ENCODE measurements at regions not wholly inside any gene's neighbourhood (a gene's known extent, or its start where the extent isn't known, plus 50 kb on each side); places are given as distances from the start of the nearest gene placed in this dataset.
"Not testable (repeated sequence)": the region's sequence is repeated elsewhere in the genome, so short reads cannot be mapped to it uniquely, and the experiment has no call there.

DNA sequence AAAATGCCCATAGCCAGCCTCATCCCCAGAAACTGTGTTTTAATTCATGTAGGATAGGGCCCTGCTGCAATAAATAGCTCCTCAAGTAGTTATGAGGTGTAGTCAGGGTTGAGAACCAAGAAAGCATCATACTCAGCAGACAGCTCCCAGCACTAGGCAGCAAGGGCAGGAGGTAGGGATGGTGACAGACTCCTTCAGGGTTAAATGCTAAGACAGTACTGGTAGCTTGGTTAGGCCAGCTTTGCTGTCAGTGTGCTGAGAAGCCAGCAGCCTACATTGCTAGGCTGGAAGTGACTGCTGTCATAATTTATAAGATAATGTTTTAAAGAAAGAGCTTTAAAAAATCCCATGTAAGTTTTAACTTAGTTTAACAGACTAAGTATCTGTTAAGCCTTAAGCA is 113.9 kb upstream of the IMMP2L start:
- no peak for DNase-seq

DNA sequence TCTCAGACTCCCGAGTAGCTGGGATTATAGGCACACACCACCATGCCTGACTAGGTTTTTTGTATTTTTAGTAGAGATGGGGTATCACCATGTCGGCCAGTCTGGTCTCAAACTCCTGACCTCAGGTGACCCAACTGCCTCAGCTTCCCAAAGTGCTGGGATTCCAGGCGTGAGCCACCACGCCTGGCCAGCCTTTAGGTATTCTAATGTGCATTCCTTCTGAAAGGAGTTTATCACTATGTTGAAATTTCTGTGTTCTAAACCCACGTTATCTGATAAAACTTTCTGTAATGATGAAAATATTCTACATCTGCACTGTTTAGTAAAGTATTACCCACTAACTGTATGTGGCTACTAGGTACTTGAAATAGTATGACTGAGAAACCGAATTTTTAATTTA is 110.6 kb upstream of the IMMP2L start:
- DNase-seq: no peak

DNA sequence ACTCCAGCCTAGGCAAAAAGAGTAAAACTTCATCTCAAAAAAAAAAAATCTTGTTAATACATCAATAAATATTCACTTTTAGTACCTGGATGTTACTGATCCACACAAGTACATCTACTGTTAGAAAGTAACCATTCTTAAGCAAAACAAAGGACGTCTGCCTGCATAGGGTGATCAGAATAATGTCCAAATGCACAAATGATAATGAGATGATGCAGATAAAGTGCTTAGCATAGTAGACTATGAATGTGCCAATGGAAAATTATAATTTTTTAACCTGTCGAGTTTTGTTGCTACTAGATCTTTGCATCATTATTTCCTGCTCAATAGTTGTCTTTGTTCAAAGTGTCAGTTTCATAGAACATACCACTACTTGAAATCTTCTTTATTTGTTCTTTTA is 109.6 kb upstream of the IMMP2L start:
- no peak for DNase-seq

DNA sequence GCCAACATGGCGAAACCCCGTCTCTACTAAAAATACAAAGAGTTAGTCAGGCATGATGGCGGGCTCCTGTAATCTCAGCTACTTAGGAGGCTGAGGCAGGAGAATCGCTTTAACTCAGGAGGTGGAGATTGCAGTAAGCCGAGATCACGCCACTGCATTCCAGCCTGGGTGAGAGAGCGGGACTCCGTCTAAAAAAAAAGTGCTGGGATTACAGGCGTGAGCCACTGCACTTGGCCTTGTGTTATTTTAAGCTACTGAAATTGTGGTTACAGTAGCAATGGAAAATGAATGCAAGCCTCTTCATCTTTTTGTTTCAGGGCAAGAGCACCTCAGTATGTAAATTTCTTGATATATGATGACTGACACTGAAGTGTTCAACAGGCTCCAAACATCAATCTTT is 106.4 kb upstream of the IMMP2L start:
- no peak for DNase-seq

DNA sequence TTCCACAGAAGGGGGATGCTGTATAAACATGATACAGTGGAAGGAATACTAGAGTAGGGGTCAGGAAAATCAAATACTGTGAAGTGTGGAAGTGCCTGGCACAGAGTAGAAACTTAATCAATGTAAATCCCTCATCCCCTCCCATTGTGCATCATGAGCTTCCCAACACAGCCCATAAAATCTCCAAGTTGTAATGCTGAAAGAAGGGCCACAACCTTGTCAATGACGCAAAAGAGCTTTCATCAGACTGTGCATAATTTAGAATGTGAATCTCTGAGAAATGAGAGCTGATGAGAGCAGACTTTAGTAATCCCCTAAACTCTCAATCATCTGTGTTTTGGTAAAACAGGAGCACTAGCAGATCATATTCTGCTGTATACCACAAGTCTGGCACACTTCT is 105.2 kb upstream of the IMMP2L start:
- no peak for DNase-seq

DNA sequence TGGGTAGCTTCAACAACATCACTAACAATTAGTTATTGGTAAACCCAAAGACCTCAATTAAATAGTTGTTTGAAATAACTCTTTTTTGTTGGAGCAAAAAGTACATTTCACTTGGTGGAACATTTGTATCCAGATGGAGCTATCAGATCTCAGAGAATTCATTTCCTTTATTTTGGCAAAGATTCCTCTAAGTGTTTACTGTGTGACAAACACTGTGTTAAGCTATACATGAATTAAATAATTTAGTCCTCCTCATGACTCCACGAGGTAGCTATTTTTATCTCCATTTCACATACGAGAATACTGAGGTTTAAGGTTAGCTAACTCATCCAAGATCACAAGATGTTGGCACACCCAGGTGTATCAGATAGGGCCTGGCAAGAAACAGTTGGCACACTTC is 104.0 kb upstream of the IMMP2L start:
- DNase-seq: no peak

DNA sequence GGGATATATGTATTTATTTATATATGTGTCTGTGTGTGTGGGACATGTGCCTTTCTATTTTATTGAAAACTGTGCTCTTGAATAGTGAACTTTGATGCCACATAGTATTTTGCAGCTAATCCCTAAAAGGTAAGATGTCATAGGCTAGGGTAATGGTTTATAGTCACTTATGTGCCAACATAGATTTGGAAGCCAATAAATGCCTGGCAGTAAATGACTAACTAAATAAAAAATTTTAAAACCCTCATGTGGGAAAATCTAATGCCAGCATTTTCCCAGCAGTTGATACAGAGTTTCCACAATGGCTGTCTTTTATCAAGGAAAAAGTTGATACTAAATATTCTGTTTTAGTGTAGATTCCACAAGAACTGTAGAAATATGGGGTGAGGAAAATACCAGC is 101.5 kb upstream of the IMMP2L start:
- no peak for DNase-seq

DNA sequence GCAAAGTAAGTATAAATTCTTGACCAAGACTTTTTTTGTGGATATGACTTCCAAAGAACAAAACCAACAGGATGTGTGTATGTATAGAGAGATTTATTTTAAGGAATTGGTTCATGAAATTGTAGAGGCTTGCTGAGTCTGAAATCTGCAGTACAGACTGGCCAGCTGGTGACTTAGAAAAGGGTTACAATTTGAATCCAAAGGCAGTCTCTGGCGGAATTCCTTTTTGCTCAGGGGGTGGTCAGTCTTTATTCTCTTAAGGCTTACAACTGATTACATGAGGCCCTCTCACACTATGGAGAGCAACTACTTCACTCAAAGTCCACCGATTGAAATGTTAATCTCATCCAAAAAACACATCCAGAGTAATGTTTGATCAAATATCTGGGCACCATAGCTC is 100.1 kb upstream of the IMMP2L start:
- DNase-seq: no peak

DNA sequence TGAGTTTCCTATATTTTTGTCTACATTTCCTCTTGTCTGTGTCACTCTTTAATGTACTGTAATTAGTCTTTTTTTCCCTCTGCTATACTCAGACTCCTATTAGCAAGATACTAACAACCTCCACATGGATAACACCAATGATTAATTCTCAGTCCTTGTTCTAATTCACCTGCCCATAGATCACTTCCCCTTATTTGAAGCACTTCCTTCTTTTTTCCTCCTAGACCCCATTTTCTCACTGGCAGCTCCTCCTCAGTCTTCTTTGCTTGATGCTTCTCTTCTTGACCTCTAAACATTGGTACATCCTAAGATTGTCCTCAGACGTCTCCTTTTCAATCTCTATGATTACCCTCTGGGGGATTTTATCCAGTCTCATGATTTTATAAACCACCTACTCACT is 98.2 kb upstream of the IMMP2L start:
- no peak for DNase-seq

DNA sequence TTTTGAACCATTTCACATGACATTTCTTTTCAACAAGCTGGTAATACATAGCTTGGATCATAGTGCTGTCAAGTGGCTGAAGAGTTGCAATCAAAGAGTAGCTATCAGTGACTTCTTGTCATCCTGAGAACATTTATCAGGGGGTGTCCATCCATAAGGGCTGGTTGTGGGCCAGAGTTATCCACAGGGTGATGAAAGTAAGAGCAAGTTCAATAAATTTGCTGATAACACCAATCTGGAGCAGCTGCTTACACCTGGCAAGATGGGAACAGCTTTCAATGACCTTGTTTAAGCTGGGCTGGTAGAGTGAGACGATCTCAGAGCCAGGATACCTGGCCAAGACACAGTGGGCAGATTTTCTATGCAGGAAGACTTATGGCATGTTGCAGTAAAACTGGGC is 96.3 kb upstream of the IMMP2L start:
- DNase-seq: no peak

DNA sequence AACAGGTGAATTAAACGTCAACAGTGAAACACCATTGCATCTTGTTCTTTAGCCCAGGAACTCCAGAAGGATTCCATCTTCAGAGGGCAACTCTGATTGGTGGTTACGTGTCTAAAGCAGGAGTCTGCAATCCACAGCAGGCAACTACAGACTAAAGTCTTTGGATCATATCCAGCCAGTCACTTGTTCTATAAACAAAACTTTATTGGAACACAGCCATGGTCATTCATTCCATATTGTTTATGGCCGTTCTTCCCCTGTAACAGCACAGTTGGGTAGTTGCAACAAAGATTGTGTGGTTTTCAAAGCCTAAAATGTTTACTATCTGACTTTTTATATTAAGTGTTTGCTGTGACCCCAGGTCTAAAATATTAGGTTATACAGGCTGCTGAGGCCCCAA is 94.7 kb upstream of the IMMP2L start:
- peak; percentile 16 to 23 for DNase-seq

DNA sequence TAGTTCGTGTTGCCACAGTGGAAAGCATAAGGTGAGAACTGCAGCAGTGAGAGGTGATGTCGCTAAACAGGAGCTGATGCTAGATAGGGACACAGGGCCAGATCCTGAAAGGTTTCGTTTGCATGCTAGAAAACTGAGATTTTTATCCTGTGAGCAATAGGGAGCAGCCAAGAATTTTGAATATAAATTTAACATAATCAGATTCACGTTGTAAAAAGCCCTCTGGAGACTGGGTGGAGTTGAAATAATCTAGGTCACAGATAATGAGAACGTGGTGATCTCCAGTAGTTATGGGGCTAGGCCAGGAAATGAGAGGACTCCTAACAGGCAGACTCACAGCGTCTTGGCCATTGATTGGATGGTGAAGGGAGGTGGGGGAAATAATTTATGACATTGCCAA is 92.1 kb upstream of the IMMP2L start:
- DNase-seq: no peak

DNA sequence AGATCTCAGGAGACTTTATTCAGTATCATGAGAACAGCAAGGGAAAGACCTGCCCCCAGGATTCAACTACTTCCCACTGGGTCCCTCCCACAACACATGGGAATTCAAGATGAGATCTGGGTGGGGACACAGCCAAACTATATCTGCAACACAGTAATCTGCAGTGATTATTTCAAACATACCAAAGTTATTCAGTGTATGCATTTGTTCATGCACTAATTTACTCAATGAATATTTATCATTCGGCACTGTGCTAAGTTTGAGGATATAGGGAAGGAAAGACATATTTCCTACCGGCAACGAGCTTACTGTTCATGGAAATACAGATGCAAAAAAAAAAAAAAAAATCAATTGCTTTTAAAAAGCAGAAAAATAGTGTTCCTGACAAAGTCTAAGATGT is 91.6 kb upstream of the IMMP2L start:
- DNase-seq: no peak

DNA sequence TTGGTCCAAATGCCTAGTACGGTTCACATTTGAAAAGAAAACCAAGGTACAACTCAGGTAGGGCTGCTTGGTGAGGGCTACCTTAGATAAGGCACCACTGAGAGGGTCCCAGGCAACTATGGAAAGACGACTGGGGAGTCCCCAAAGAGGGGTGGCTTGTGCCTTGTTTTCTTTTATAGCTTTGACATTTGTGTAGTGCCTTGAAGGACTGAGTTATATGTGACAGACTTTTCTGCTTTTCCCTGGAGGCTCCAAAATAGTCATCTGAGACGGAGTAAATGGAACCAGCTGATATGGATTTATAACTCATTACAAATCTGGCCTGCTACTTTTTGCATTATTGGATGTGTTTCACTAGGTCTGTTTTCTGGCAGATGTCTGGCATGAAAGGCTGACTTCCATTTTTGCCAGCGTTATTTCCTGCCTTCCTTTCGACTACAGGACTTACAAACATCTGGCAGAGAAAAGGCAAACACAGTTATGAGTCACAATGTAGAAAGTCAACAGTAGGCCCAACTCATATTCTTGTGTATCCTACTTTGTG is 88.2 kb upstream of the IMMP2L start:
- DNase-seq: peak; percentile 23 to 31

DNA sequence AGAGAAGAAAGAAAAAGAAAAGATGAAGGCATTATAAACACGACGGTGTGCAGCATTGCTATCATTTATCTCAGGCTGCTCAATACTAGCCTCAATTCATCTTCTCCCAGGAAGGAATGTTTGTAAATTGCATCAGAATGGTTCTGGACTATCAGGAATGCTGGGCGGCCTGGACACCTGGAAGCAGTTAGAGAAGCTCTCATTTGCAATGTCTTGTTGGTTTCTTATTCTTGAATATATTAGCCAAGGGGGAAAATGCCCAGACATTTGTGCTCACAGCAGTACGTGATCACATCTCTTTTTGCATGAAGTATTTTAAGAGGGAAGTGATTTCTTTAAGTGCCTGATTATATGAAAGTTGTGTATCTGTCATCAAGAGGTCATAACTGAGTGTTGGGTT is 85.6 kb upstream of the IMMP2L start:
- DNase-seq: no peak

DNA sequence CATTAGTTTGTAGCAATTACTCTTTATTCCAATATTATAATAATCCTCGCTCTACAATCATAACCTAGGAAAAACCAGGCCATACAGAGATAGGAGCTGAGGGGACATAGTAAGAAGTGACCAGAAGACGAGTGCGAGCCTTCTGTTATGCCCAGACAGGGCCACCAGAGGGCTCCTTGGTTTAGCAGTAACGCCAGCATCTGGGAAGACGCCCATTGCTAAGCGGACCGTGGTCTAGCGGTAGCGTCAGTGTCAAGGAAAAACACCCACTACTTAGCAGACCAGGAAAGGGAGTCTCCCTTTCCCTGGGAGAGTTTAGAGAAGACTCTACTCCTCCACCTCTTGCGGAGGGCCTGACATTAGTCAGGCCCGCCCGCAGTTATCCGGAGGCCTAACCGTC is 82.3 kb upstream of the IMMP2L start:
- DNase-seq: not testable (repeated sequence)

DNA sequence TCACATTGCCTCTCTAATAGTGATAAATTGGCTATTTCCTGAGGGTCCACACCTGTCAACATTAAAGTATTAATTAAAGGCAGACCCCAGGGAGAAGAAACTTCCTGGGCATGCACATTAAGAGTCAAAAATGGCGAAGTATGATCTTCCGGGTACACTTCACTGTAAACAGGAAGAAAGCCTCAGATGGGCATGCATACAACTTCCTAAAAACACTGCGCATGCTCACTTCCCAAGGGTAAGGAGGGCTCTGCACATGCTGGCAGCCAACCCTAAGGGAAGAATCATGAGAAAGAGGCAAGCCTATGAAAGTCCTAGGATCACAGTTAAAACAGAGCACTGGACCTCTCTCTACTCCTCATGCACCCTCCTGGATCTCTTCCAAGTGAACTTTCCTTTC is 80.1 kb upstream of the IMMP2L start:
- no peak for DNase-seq

DNA sequence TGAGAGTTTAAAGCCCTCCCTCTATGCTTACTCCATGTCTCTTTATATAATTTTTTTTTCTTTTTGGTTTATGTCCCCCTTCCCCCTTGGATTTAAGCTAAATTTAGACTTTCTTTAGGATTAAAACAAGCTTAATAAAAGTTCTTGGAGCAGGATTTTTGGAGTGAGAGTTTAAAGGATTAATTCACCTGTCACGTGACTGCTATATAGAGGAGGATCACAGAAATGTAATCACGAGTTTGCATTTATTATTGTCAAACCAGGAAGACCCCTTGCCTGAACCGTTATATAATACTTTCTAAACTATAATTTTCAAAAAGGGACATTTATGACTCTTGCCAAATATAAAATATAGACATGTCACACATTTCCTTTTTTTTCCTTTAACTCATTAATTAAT is 78.1 kb upstream of the IMMP2L start:
- DNase-seq: no peak

DNA sequence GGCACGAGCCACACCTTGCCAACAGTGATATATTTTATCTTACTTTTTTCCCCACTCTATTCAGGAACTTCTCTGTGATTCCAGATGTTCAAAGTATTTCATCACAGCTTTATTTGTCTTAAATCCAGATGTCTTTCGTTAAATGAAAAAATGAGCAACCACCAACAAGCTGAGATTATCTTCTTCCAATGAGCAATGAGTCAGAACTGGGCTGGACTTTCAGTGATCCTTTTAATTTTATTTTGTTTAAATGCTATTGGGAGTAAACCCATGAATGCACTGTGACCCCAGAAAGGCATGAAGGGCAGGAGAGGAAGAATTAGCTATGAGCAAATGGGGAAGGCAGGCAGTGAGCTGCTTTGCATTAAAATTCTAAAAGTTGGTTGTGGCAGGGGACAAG is 77.6 kb upstream of the IMMP2L start:
- DNase-seq: peak; percentile 50

DNA sequence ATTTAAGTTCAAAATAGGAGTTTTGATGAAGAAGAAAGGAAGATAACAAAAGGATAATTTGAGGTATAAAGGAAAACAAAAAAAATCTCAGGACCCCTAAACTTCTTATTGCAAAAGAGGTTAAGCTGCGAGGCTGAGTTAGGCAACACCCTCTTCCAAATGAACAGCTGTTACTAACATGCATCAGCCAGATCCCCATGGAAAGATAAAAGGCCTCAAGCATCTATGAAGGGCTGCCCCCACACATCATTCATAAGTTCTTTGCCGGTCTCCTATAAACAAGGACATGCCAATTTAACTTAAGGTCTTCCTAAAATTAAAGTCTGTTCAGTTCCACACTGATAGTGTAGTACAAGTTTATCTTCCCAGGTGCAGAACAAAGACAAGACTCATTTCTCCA is 75.8 kb upstream of the IMMP2L start:
- peak; percentile 50 to 56 for DNase-seq

DNA sequence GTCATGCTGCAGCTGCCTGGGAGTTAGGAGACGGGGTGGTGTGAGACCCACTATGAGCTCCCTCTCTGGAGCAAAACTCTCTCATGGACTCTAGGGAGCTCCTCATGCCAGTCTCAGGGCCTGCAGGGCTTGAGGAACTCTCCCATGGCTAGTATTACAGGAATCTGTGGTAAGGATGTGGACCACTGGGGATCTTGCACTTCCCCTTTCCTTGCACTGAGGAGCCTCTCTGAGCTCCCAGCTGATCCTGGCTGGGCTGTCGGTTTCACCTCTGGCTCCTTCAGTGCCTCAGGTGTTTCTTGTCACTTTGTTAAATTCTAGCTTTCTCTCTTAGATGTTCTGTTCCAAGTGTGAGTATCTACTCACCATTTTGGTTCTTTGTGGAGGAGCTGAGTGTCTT is 71.6 kb upstream of the IMMP2L start:
- no peak for DNase-seq

DNA sequence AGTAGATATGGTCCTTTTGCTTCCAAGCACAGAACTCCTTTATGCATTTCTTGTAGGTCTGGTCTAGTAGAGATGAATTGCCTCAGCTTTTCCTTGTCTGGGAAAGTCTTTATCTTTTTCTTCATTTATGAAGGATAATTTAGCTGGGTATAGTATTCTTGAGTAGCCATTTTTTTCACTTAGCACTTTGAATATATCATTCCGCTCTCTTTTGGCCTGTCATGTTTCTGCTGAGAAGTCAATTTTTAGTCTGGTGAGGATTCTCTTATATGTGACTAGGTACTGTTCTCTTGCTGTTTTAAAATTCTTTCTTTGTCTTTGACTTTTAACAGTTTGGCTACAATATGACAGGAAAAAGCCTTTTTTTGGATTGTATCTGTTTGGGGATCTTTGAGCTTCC is 68.6 kb upstream of the IMMP2L start:
- DNase-seq: no peak

DNA sequence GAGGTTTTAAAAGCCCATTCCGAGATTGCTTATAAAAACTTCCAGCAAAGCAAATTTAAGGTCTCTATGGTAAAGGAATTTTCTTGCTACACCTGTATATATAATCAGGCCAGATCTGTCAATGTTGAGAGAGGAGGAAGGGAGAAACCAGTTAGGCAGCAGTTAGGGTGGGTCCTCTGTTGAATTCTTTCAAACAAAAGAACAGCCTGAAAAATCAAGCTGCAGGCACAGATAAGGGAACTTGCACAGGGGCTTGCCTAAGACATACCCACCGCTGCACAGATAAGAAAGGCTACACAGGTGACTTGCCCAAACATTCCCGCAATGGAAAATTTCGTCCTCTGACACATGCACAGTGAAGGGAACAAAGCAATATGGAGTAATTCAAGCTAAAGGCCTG is 59.8 kb upstream of the IMMP2L start:
- no peak for DNase-seq

All from right lung (tissue), 2 donors.